Natural killer cell (primary cell): ENCODE measurements at regions not wholly inside any gene's neighbourhood (a gene's known extent, or its start where the extent isn't known, plus 50 kb on each side); places are given as distances from the start of the nearest gene placed in this dataset.

ENCODE experiments used
- ATAC-seq, 3 donors: fragments of 150-1000 bp in 2 of 3; fragments of 200-7000 bp in 1 of 3; cut with Tn5 transposase; 1 replicate in 1 of 3; 2 replicates in 2 of 3; pipeline ENCODE4 v1.10.0; 2021; ENCODE audit warnings: mild to moderate bottlenecking in 2 of 3, moderate library complexity in 2 of 3
- DNase-seq, 2 donors: peaks; one replicate each; pipeline versions ENCODE4 v3.0.0 to v3.0.0-alpha.2; 2013 to 2021; ENCODE audit warnings: mixed read lengths in 1 of 2
- H3K27ac ChIP-seq: one replicate; pipeline ENCODE4 v1.5.1; 2013; ENCODE audit warnings: mild to moderate bottlenecking, low read length
- H3K27me3 ChIP-seq: one replicate; pipeline ENCODE4 v1.6.1; 2013; ENCODE audit warnings: low read length; ENCODE audit not compliant: control insufficient read depth, insufficient read depth
- H3K36me3 ChIP-seq: one replicate; pipeline ENCODE4 v1.6.1; 2013; ENCODE audit warnings: low read length; ENCODE audit not compliant: control insufficient read depth, insufficient read depth
- H3K4me1 ChIP-seq: one replicate; pipeline ENCODE4 v1.6.1; 2013; ENCODE audit warnings: low read length; ENCODE audit not compliant: control insufficient read depth, insufficient read depth
- H3K4me3 ChIP-seq: one replicate; pipeline ENCODE4 v1.5.1; 2013; ENCODE audit warnings: low read length
- H3K9me3 ChIP-seq: one replicate; pipeline ENCODE4 v1.6.1; 2013; ENCODE audit warnings: low read length; ENCODE audit not compliant: control insufficient read depth, insufficient read depth
- H3K27ac Mint-ChIP-seq, 2 donors: one replicate each; pipeline ENCODE4 v1.8.0; 2022; ENCODE audit warnings: mild to moderate bottlenecking in 2 of 2, mixed read lengths in 2 of 2, moderate library complexity in 1 of 2
- H3K27me3 Mint-ChIP-seq, 2 donors: one replicate each; pipeline ENCODE4 v1.8.0; 2022; ENCODE audit warnings: low read depth in 2 of 2, mixed read lengths in 2 of 2
- H3K36me3 Mint-ChIP-seq: one replicate; pipeline ENCODE4 v1.8.0; 2022; ENCODE audit warnings: mixed read lengths
- H3K4me1 Mint-ChIP-seq, 2 donors: one replicate each; pipeline ENCODE4 v1.8.0; 2022; ENCODE audit warnings: mixed read lengths in 2 of 2
- H3K4me3 Mint-ChIP-seq: one replicate; pipeline ENCODE4 v1.8.0; 2022; ENCODE audit warnings: mild to moderate bottlenecking, moderate library complexity, mixed read lengths
- H3K9me3 Mint-ChIP-seq, 2 donors: one replicate each; pipeline ENCODE4 v1.8.0; 2022; ENCODE audit warnings: mixed read lengths in 2 of 2
- whole genome bisulfite sequencing: methylation state at CpG from one replicate; pipeline ENCODE4 v1.1.7; 2013; ENCODE audit warnings: missing lambda C conversion rate; ENCODE audit not compliant: insufficient coverage; 5-methylcytosine and 5-hydroxymethylcytosine counted together
- intact Hi-C: fragments of 100-400 bp; cut with micrococcal nuclease; formaldehyde crosslinking; loops from one replicate; pipeline ENCODE4 v1.14.2; 2022
- TF ChIP-seq, protein P1 (sequence below): fragments of 200-600 bp; IDR thresholded peaks from one replicate; pipeline ENCODE4 v1.8.0; 2022; ENCODE audit warnings: antibody characterized with exemption

DNA sequence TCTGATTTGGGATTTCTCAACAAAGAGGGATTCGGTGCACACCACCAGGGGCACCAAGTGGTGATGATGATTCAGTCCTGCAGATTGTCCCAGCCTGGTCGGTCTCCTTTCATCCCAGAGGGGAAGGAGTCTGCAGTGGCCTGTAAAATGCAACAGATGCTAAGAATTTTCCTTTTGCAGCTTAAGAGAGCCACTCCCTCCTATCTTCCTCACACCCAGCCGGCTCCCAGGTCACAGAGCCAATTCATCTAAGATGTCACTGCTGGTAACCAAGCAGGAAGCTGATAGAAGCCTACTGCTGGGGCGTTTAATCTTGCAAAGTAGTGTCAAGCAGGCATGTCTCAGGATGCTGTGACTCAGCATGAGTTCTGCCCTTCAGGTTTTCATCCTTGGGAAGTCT lies 203.8 kb upstream of the LRFN2 start:
- no peaks in the 10 kb centered on the region for H3K27me3 ChIP-seq
- H3K4me3 Mint-ChIP-seq: no peak overlapping the region
- no peak overlapping the region for H3K4me3 ChIP-seq
- H3K9me3 Mint-ChIP-seq: no peaks in the 10 kb centered on the region
- DNase-seq (peak in 1 of 2 donors; percentile 18), ATAC-seq (peak in 1 of 3 donors; percentile 32)
- no peaks in the 10 kb centered on the region for H3K9me3 ChIP-seq
- intact Hi-C loops: no loop called here
- H3K4me1 ChIP-seq: peaks cover 33% of the 10 kb centered on the region
- TF ChIP-seq, protein P1, sequence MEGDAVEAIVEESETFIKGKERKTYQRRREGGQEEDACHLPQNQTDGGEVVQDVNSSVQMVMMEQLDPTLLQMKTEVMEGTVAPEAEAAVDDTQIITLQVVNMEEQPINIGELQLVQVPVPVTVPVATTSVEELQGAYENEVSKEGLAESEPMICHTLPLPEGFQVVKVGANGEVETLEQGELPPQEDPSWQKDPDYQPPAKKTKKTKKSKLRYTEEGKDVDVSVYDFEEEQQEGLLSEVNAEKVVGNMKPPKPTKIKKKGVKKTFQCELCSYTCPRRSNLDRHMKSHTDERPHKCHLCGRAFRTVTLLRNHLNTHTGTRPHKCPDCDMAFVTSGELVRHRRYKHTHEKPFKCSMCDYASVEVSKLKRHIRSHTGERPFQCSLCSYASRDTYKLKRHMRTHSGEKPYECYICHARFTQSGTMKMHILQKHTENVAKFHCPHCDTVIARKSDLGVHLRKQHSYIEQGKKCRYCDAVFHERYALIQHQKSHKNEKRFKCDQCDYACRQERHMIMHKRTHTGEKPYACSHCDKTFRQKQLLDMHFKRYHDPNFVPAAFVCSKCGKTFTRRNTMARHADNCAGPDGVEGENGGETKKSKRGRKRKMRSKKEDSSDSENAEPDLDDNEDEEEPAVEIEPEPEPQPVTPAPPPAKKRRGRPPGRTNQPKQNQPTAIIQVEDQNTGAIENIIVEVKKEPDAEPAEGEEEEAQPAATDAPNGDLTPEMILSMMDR: no peak
- H3K27ac Mint-ChIP-seq: peak overlapping the region; percentile 84 to 86
- WGBS: 31% methylated on average over 4 of the region's 4 CpGs
- peaks cover 53% of the 10 kb centered on the region in 2 donors for H3K4me1 Mint-ChIP-seq
- no peaks in the 10 kb centered on the region for H3K27me3 Mint-ChIP-seq
- H3K36me3 Mint-ChIP-seq: no peaks in the 10 kb centered on the region
- H3K36me3 ChIP-seq: no peaks in the 10 kb centered on the region
- no peak overlapping the region for H3K27ac ChIP-seq

DNA sequence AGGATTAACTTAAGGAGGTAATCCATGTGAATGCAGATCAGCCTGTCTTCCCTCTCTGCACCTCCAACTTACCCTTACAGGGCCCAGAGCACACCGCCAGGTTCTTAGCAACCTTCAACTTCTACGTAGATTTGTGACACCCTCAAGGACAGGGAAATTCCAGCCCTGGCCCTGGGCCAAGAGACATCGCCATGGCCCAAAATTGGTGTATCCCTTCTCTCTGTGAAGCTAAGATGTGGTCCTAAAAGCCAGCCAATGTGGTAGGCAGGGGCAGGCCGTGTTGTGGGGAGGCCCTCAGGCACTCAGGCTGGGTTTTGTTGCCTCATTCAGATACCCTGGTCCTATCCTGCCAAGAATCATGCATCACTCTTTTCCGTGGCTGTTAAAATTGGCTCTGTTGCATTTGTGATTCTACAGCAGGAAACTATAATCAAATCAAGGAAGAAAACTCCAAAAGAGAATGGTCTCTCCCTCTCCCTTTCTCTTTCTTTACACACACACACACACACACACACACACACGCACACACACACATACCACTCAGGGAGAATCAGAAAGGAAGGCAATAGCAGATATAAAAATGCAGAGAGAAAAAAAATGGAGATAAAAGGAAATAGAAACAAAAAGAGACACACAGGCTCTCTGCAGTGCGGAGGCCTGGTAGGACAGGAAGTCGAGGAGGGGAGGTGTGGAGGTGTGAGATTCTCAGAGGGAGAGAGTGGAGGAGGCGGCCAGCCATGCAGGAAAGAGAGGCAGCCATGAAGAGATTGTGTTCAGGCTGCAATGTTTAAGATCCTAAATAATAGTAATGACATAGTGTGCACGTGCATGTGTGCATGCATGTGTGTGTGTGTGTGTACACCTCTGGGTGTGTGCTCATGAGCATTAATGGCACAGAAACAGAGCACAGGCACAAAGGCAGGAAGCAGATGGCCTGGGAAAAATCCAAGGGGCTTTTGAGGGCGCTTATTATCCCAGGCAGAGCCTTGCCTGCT lies 201.8 kb upstream of the LRFN2 start:
- H3K4me3 Mint-ChIP-seq: peak overlapping the region; percentile 75
- TF ChIP-seq, protein P1: no peak
- Histone ChIP-seq H3K4me3 (no peak overlapping the region), H3K27me3 (no peaks in the 10 kb centered on the region), H3K4me1 (peaks cover 33% of the 10 kb centered on the region), H3K36me3 (no peaks in the 10 kb centered on the region), H3K9me3 (no peaks in the 10 kb centered on the region), H3K27ac (peak overlapping the region; percentile 79)
- no peaks in the 10 kb centered on the region for H3K9me3 Mint-ChIP-seq
- H3K36me3 Mint-ChIP-seq: no peaks in the 10 kb centered on the region
- H3K27me3 Mint-ChIP-seq: peaks cover 7% of the 10 kb centered on the region in 2 donors
- WGBS: 41% methylated on average over 10 of the region's 11 CpGs
- peak; percentile 59 to 79 for DNase-seq
- peak; percentile 82 to 88 (median 86) for ATAC-seq
- intact Hi-C loops: no loop called here
- peaks cover 48 to 53% of the 10 kb centered on the region in 2 donors for H3K4me1 Mint-ChIP-seq
- peak overlapping the region; percentile 84 to 86 for H3K27ac Mint-ChIP-seq

- peaks cover 0 to 2% of the 10 kb centered on the region in 2 donors for H3K4me1 Mint-ChIP-seq
- H3K9me3 Mint-ChIP-seq: no peaks in the 10 kb centered on the region
- Histone ChIP-seq H3K27me3 (no peaks in the 10 kb centered on the region), H3K27ac (no peak overlapping the region), H3K36me3 (no peaks in the 10 kb centered on the region), H3K9me3 (no peaks in the 10 kb centered on the region), H3K4me1 (no peaks in the 10 kb centered on the region), H3K4me3 (no peak overlapping the region)
- H3K4me3 Mint-ChIP-seq: no peak overlapping the region
- 90% methylated on average over 3 of the region's 3 CpGs for WGBS
- TF ChIP-seq, protein P1: no peak
- intact Hi-C loops: no loop called here
- ATAC-seq (no peak), DNase-seq (no peak)
- peaks cover 7 to 10% of the 10 kb centered on the region in 2 donors for H3K27me3 Mint-ChIP-seq
- H3K27ac Mint-ChIP-seq: no peak overlapping the region
- no peaks in the 10 kb centered on the region for H3K36me3 Mint-ChIP-seq
Observed at GRCh38 chr6:40782355-40782754, 195.2 kb upstream of the LRFN2 start.
